ENCODE measurements at regions not wholly inside any gene's neighbourhood (a gene's known extent, or its start where the extent isn't known, plus 50 kb on each side); places are given as distances from the start of the nearest gene placed in this dataset.
"Not testable (repeated sequence)": the region's sequence is repeated elsewhere in the genome, so short reads cannot be mapped to it uniquely, and the experiment has no call there.

- no peak for DNase-seq
Observed at GRCh38 chr10:36764823-36765222, 360.6 kb upstream of the ANKRD30A start.

DNA sequence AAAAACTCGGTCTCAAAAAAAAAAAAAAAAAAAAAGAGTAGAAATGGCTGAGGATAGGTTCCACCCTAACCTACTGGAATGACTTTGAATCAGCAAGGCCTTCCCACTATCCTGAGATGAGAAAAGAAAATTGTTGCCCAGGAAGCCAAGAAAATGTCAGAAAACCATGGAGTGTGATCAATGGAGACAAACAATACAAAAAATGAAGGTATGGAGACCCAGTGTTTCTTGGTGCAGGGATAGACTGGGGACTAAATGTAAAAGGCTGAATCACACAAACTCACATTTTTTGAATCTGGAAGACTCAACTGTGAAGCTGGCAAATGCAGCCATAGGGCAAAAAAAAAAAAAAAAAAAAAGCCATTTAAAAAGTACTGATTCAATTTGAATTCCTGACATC is 364.3 kb upstream of the ANKRD30A start:
- DNase-seq, result no peak

GRCh38 chr10:36759141-36759805 is 366.1 kb upstream of the ANKRD30A start:
- DNase-seq, result no peak

DNA sequence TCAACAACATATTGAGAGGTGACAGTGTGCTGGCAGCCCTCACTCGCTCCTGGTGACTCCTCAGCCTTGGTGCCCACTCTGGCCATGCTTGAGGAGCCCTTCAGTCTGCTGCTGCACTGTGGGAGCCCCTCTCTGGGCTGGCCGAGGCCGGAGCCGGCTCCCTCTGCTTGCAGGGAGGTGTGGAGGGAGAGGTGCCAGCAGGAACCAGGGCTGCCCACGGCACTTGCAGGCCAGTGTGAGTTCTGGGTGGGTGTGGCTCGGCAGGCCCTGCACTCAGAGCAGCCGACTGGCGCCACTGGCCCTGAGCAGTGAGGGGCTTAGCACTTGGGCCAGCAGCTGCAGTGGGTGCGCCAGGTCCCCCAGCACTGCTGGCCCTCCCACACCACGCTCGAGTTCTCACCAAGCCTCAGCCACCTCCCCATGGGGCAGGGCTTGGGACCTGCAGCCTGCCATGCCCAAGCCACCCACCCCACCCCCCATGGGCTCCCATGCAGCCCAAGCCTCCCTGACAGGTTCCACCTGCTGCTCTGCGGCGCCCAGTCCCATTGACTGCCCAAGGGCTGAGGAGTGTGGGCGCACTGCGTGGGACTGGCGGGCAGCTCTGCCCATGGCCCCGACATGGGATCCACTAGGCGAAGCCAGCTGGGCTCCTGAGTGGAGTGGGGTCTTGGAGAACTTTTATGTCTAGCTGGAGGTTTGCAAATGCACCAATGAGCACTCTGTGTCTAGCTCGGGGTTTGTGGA is 377.1 kb upstream of the ANKRD30A start:
- no peak for DNase-seq

- no peak for DNase-seq
Observed at GRCh38 chr10:36739884-36740445, 385.4 kb upstream of the ANKRD30A start.

- no peak for DNase-seq
Observed at GRCh38 chr10:36738738-36739431, 386.5 kb upstream of the ANKRD30A start.

DNA sequence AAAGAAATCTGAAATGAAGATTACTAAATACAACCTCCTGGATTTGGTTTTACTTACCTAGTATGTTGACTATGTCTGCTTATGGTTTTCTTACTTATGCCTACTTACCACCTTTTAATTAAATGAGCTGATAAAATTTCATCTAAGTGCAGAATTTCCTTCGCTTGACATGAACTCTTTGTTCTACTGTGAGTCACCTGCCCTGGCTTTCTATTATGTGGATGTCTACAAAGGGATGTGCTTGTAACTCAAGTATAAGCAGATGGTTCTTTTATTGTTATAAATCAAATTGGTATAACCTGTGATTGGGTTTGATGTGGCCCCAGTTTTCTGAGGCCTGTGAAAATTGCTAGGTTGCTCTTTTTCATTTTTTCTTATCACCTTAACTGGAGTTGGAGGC is 389.1 kb upstream of the ANKRD30A start:
- no peak for DNase-seq

DNA sequence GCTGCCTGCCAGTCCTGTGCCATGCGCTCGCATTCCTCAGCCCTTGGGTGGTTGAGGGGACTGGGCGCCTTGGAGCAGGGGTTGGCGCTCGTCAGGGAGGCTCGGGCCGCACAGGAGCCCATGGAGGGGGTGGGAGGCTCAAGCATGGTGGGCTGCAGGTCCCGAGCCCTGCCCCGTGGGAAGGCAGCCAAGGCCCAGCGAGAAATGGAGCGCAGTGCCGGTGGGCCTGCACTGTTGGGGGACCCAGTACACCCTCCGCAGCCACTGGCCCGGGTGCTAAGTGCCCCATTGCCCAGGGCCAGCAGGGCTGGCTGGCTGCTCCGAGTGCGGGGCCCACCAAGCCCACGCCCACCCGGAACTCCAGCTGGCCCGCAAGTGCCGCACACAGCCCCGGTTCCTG is 390.8 kb upstream of the ANKRD30A start:
- not testable (repeated sequence) for DNase-seq

DNA sequence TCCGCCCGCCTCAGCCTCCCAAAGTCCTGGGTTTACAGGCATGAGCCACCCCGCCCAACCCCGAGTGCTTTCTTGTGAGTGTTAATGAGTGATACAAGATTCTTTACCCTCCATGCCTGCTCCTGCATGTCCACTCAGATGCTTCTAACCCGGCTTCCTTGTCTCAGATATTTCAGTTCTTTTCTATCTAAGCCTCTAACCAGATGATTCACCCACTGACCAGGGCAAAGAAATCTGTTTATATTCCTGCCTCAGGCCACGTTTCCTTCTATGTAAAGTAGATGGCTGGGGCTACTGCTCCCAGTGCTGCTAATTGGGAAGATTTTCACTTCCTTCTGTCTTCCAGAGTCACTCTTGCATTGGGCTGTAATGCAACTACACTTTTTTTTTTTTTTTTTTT is 395.1 kb upstream of the ANKRD30A start:
- no peak for DNase-seq

GRCh38 chr10:36728626-36729025 is 396.8 kb upstream of the ANKRD30A start:
- no peak for DNase-seq

GRCh38 chr10:36725581-36726520 is 399.5 kb upstream of the ANKRD30A start:
- DNase-seq, result no peak

GRCh38 chr10:36722777-36723176 is 402.6 kb upstream of the ANKRD30A start:
- DNase-seq, result no peak

DNA sequence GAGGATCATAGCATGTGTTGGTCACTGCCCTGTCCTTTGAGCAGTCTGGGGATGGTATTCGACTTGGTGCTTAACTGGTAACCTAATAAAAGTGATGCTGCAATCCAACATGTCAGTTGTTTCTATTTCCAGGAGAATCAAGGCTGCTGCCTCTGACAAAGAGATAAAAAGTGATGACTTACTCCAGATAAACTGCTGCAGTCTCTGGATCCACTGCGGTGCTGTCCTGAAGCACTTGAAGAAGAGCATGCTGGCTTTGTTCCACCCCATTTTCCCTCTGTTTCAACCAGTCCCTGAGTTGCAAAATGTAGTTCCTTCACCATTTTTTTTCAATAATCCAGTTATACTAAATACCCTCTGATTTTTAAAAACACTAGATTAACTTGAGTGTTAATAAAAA is 403.5 kb upstream of the ANKRD30A start:
- no peak for DNase-seq

- DNase-seq, result no peak
Observed at GRCh38 chr10:36720895-36721294, 404.5 kb upstream of the ANKRD30A start.

- no peak for DNase-seq
Observed at GRCh38 chr10:36717118-36717517, 408.3 kb upstream of the ANKRD30A start.

DNA sequence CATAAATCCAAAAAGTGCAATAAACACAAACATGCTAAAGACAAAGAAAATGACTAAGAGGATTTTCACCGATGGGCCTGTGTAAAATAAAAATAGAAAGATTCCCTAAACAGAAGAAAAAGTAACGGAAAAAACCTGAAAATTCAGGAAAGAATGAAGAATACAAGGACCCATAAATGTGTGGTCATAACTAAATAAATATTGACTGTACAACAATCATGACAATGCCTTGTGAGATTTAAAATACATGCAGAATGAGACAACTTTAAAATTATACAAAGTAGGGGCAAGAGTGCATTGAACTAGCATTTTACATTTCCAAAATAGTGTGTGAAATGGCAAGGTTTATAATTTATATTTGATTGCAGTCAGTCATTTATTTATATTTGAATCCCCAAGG is 409.1 kb upstream of the ANKRD30A start:
- no peak for DNase-seq

GRCh38 chr10:36712695-36713094 is 412.7 kb upstream of the ANKRD30A start:
- DNase-seq, result no peak

- no peak for DNase-seq
Observed at GRCh38 chr10:36711361-36711760, 414.0 kb upstream of the ANKRD30A start.

DNA sequence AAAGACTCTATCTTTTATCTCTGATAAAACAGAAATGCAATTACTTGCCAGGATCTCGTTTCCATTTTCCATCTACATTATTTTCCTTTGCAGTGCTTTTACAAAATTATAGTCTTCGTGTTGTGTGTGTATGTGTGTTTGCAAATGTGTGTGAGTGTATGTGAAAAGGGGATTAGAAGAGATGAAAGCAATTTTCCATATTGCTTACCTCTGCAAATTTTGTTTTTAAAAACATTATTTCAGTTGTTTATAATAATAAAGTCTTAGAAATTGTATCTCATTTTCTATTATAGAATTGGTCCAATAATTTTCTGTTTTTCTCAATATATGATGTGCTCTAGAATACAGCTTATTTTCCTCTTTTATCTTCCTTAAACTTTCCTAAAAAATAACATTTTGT is 421.3 kb upstream of the ANKRD30A start:
- no peak for DNase-seq

DNA sequence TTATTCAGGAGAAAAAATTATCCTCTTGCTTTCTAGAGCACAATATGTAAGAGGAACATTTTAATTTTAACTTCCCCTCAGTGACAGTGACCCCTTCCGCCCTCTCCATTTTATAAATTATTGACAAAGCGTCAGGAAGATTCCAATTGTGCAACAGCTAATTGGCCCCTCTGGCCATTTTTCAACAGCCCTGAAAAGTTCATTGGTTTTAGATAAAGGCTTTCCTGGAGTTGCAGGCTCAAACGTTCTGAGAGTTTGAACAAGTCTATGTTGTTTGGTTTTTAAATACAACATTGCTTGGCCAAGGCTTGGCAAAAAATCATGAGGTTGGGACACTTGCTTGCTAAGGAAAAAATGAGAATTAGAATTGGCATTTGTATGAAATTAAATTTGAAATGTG is 422.2 kb upstream of the ANKRD30A start:
- DNase-seq, result no peak

- no peak for DNase-seq
Observed at GRCh38 chr10:36700123-36700522, 425.3 kb upstream of the ANKRD30A start.

DNA sequence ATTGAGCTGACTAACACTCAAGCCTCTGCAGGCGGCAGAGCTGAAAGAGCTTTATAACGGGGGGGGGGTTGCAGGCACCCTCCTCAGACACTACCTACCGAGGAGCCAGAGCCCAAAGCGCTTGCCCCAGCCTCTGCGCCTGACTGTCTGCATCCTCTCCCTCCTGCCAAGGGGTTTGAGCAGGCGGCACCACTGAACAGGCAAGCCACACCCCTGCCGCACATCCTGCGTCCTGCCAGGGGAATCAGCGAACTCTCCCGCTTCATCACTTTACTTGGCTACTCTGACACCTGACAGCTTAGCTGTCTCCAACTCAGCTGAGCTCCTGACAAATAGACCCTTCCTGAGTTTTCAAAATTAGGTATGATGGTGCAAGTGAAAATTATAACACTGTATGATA is 432.6 kb upstream of the ANKRD30A start:
- no peak for DNase-seq

DNA sequence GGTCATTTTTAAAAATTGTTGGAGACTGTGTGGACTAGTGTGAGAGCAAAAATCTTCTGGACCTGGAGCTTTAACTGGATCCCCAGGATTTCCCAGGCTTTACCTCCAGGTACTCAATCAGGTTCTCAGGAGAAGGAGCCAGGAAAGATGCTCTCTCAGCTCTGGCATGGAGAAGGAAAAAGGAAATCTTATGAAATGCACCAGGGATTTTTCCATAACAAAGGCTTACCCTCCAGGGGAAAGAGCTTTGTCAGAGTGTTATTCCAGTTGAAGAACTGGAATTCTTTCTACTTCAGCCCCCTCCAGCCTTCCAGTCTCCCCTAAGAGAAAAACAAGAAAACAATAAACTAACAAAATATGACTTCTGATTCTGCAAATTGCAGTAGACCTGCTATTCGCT is 436.7 kb upstream of the ANKRD30A start:
- no peak for DNase-seq

Data from activated T-cell treated with anti-CD3 and anti-CD28 coated beads, Interleukin-2, amount 50 U/mL, for 48 hours (primary cell).